H9 (cell line): ENCODE measurements at regions not wholly inside any gene's neighbourhood (a gene's known extent, or its start where the extent isn't known, plus 50 kb on each side); places are given as distances from the start of the nearest gene placed in this dataset.

Experiments used
- DNase-seq: peaks from one replicate; pipeline ENCODE4 v3.0.0-alpha.2; 2017
- H2AFZ ChIP-seq: one replicate; pipeline ENCODE4 v1.6.1; 2013; ENCODE audit warnings: mild to moderate bottlenecking, low read length, control low read depth, moderate library complexity
- H2AK5ac ChIP-seq: 2 replicates; pipeline ENCODE4 v1.6.1; 2013; ENCODE audit warnings: low read length, control low read depth, mixed read lengths; ENCODE audit not compliant: insufficient read length
- H2BK120ac ChIP-seq: one replicate; pipeline ENCODE4 v1.6.1; 2013; ENCODE audit warnings: low read depth, mild to moderate bottlenecking, low read length, control low read depth, inconsistent platforms; ENCODE audit not compliant: poor library complexity, severe bottlenecking
- H2BK12ac ChIP-seq: 2 replicates; pipeline ENCODE4 v1.6.1; 2013; ENCODE audit warnings: low read length, control low read depth, mixed read lengths, low read depth; ENCODE audit not compliant: insufficient read length
- H2BK15ac ChIP-seq: 2 replicates; pipeline ENCODE4 v1.6.1; 2013; ENCODE audit warnings: low read depth, low read length, control low read depth
- H2BK20ac ChIP-seq: one replicate; pipeline ENCODE4 v1.6.1; 2013; ENCODE audit warnings: low read depth, mild to moderate bottlenecking, low read length, control low read depth, inconsistent platforms; ENCODE audit not compliant: poor library complexity, severe bottlenecking
- H2BK5ac ChIP-seq: 2 replicates; pipeline ENCODE4 v1.6.1; 2013; ENCODE audit warnings: low read length, control low read depth, mixed read lengths; ENCODE audit not compliant: insufficient read length
- H3K14ac ChIP-seq: 2 replicates; pipeline ENCODE4 v1.6.1; 2013; ENCODE audit warnings: low read length, control low read depth; ENCODE audit not compliant: insufficient read depth
- H3K18ac ChIP-seq: 2 replicates; pipeline ENCODE4 v1.6.1; 2013; ENCODE audit warnings: low read depth, mild to moderate bottlenecking, mixed read lengths, low read length, control low read depth; ENCODE audit not compliant: insufficient read length
- H3K23ac ChIP-seq: 2 replicates; pipeline ENCODE4 v1.6.1; 2013; ENCODE audit warnings: low read length, control low read depth, mixed read lengths, low read depth; ENCODE audit not compliant: insufficient read length
- H3K23me2 ChIP-seq: 2 replicates; pipeline ENCODE4 v1.6.1; 2013; ENCODE audit warnings: low read depth, mild to moderate bottlenecking, mixed read lengths, low read length, control low read depth; ENCODE audit not compliant: insufficient read length, poor library complexity, severe bottlenecking
- H3K27ac ChIP-seq: 2 replicates; pipeline ENCODE4 v1.5.1; 2013; ENCODE audit warnings: low read length, control low read depth, mixed read lengths, low read depth; ENCODE audit not compliant: insufficient read length
- H3K27me3 ChIP-seq: 2 replicates; pipeline ENCODE4 v1.6.1; 2013; ENCODE audit warnings: low read length, control low read depth, inconsistent platforms; ENCODE audit not compliant: insufficient read depth
- H3K4ac ChIP-seq: 2 replicates; pipeline ENCODE4 v1.6.1; 2013; ENCODE audit warnings: low read depth, mild to moderate bottlenecking, control low read depth, inconsistent platforms, low read length, moderate library complexity
- H3K4me1 ChIP-seq: 2 replicates; pipeline ENCODE4 v1.6.1; 2013; ENCODE audit warnings: low read length, control low read depth, inconsistent platforms; ENCODE audit not compliant: insufficient read depth
- H3K4me2 ChIP-seq: 2 replicates; pipeline ENCODE4 v1.6.1; 2013; ENCODE audit warnings: low read length, control low read depth, mixed read lengths; ENCODE audit not compliant: insufficient read length, insufficient read depth
- H3K56ac ChIP-seq: 2 replicates; pipeline ENCODE4 v1.6.1; 2013; ENCODE audit warnings: low read depth, mild to moderate bottlenecking, mixed read lengths, low read length, control low read depth; ENCODE audit not compliant: insufficient read length
- H3K79me1 ChIP-seq: 2 replicates; pipeline ENCODE4 v1.6.1; 2013; ENCODE audit warnings: low read depth, mild to moderate bottlenecking, moderate library complexity, low read length, control low read depth, inconsistent platforms; ENCODE audit not compliant: insufficient read depth, poor library complexity, severe bottlenecking
- H3K79me2 ChIP-seq: 2 replicates; pipeline ENCODE4 v1.6.1; 2013; ENCODE audit warnings: low read length, control low read depth, inconsistent platforms; ENCODE audit not compliant: insufficient read depth
- H3K9ac ChIP-seq: 2 replicates; pipeline ENCODE4 v1.6.1; 2013; ENCODE audit warnings: low read length, control low read depth, mixed read lengths; ENCODE audit not compliant: insufficient read length; ENCODE audit errors: extremely low read depth
- H3K9me3 ChIP-seq: one replicate; pipeline ENCODE4 v1.6.1; 2013; ENCODE audit warnings: low read depth, low read length, inconsistent platforms; ENCODE audit not compliant: control insufficient read depth
- H3T11ph ChIP-seq: one replicate; pipeline ENCODE4 v1.6.1; 2013; ENCODE audit warnings: mild to moderate bottlenecking, low read length, control low read depth, inconsistent platforms
- H4K20me1 ChIP-seq: one replicate; pipeline ENCODE4 v1.6.1; 2013; ENCODE audit not compliant: control insufficient read depth, insufficient read length, insufficient read depth
- H4K5ac ChIP-seq: 2 replicates; pipeline ENCODE4 v1.6.1; 2013; ENCODE audit warnings: low read depth, mild to moderate bottlenecking, mixed read lengths, low read length, control low read depth; ENCODE audit not compliant: insufficient read length
- H4K8ac ChIP-seq: replicated peaks from 2 replicates; pipeline ENCODE4 v1.6.1; 2013; ENCODE audit warnings: low read length, control low read depth, mixed read lengths, low read depth; ENCODE audit not compliant: insufficient read length
- H4K91ac ChIP-seq: 2 replicates; pipeline ENCODE4 v1.6.1; 2013; ENCODE audit warnings: low read depth, mild to moderate bottlenecking, moderate library complexity, mixed read lengths, low read length, control low read depth; ENCODE audit not compliant: insufficient read length
- H3K27ac Mint-ChIP-seq, 3 experiments: 2 replicates in 2 of 3; 3 replicates in 1 of 3; pipeline ENCODE4 v1.8.0; 2020 to 2021; ENCODE audit warnings: mixed read lengths in 3 of 3, mild to moderate bottlenecking in 1 of 3, moderate library complexity in 1 of 3
- H3K27me3 Mint-ChIP-seq: 2 replicates; pipeline ENCODE4 v1.8.0; 2021; ENCODE audit warnings: low read depth, mild to moderate bottlenecking, moderate library complexity, mixed read lengths
- H3K36me3 Mint-ChIP-seq, 3 experiments: 2 replicates in 2 of 3; 3 replicates in 1 of 3; pipeline ENCODE4 v1.8.0; 2020 to 2021; ENCODE audit warnings: low read depth in 3 of 3, mixed read lengths in 3 of 3; ENCODE audit not compliant: insufficient read depth in 1 of 3
- H3K4me1 Mint-ChIP-seq, 2 experiments: 2 replicates each; pipeline ENCODE4 v1.8.0; 2020; ENCODE audit warnings: mixed read lengths in 2 of 2
- H3K4me3 Mint-ChIP-seq, 2 experiments: 2 replicates in 1 of 2; 3 replicates in 1 of 2; pipeline ENCODE4 v1.8.0; 2020 to 2021; ENCODE audit warnings: mild to moderate bottlenecking in 2 of 2, mixed read lengths in 2 of 2, moderate library complexity in 1 of 2
- H3K9me3 Mint-ChIP-seq, 2 experiments: 2 replicates in 1 of 2; 3 replicates in 1 of 2; pipeline ENCODE4 v1.8.0; 2020; ENCODE audit warnings: mild to moderate bottlenecking in 2 of 2, mixed read lengths in 2 of 2, moderate library complexity in 1 of 2
- CTCF ChIP-seq: fragments of 200-600 bp; sonication (generic); conservative IDR thresholded peaks from 3 replicates; pipeline ENCODE4 v1.8.0; 2021; ENCODE audit warnings: antibody characterized with exemption, mild to moderate bottlenecking
- WGBS: extraction: QIAGEN DNeasy Blood & Tissue Kit; methylation state at CpG from one replicate; pipeline ENCODE4 v1.1.7; 2013; ENCODE audit warnings: missing lambda C conversion rate, low lambda C conversion rate, mixed read lengths; ENCODE audit not compliant: insufficient read length; ENCODE audit errors: extremely low coverage; 5-methylcytosine and 5-hydroxymethylcytosine counted together

- Histone ChIP-seq H3K4me1 (no peaks in the 10 kb centered on the region), H3K4ac (no peak overlapping the region), H2AK5ac (no peak overlapping the region), H3K14ac (no peak overlapping the region), H4K91ac (no peak overlapping the region), H3K4me2 (no peak overlapping the region), H2BK20ac (no peak overlapping the region), H2AFZ (no peak overlapping the region), H3K9me3 (no peaks in the 10 kb centered on the region), H3T11ph (no peak overlapping the region), H4K5ac (no peak overlapping the region), H3K27me3 (no peaks in the 10 kb centered on the region), H3K27ac (no peak overlapping the region), H2BK15ac (no peak overlapping the region), H2BK5ac (no peak overlapping the region), H3K23ac (no peak overlapping the region), H3K18ac (no peak overlapping the region), H3K23me2 (no peaks in the 10 kb centered on the region), H4K20me1 (no peaks in the 10 kb centered on the region), H3K79me2 (no peaks in the 10 kb centered on the region), H4K8ac (no peak overlapping the region), H2BK120ac (no peak overlapping the region), H2BK12ac (no peak overlapping the region), H3K56ac (no peak overlapping the region), H3K79me1 (no peaks in the 10 kb centered on the region), H3K9ac (no peak overlapping the region)
- no CpG with 5 or more reads among the region's 1 CpG for WGBS
- no peak overlapping the region for H3K4me3 Mint-ChIP-seq
- no peak overlapping the region for H3K27ac Mint-ChIP-seq
- DNase-seq, result no peak
- no peaks in the 10 kb centered on the region for H3K4me1 Mint-ChIP-seq
- no peaks in the 10 kb centered on the region for H3K36me3 Mint-ChIP-seq
- no peak for TF ChIP-seq CTCF
- no peaks in the 10 kb centered on the region for H3K27me3 Mint-ChIP-seq
- H3K9me3 Mint-ChIP-seq, result no peaks in the 10 kb centered on the region
Observed at GRCh38 chr13:103908911-103909310, 842.7 kb upstream of the SLC10A2 start.
